ENCODE measurements at regions not wholly inside any gene's neighbourhood (a gene's known extent, or its start where the extent isn't known, plus 50 kb on each side); places are given as distances from the start of the nearest gene placed in this dataset.

DNA sequence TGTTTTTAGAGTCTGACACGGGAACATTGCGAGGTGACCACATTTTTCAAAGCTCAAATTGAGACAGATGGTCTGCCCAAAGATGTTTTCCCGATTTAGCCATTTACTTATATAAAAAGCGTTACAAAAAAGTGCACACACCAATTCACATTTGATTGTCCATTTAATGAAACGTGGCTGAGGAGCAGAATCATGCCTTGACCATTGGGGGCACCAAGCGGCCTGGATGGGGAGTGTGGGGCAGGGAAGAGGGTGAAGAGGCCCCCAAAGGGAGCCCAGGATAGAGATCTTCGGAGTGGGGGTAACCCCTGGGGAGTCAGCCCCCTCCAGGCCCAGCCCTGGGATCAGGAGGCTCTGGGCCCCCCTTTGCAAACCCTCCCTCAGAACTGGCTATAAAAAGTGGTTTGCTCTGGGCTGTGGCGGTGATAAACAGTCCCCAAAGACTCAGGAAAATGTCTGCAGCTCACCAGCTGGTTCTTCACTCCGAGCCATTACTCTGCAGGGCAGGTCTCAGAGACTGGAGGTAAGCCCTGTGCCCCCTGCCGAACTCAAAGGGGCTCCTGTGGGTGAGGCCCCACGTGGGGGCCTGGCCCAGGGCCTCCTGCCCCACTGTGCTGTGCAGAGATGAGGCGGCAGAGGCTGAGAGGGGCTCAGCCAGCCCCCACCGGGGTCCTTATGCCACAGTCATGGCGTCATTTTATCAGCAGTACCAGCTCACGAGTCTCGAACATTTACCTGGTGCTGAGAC is 105.9 kb upstream of the SEC14L1 start:
- in situ Hi-C loops (cut with MboI; ENCODE audit: low pct_ligation_motif_present in 1 of 4, low pct_unique_long_range_greater_than_20kb in 1 of 4, low sequenced_read_pairs in 3 of 4) = no loop called here
- Histone ChIP-seq H3K36me3 (no peaks in the 10 kb centered on the region), H3K9me3 (no peaks in the 10 kb centered on the region), H3K27ac (no peak overlapping the region), H3K27me3 (peaks cover 8% of the 10 kb centered on the region), H3K4me1 (no peaks in the 10 kb centered on the region), H3K4me3 (no peak overlapping the region)
- WGBS, 2 donors (ENCODE audit: low coverage in 1 of 2) = 64% methylated on average over 16 of the region's 16 CpGs; no CpG with 5 or more reads in 1 of the 2 donors
- intact Hi-C loops (cut with DNase I; ENCODE audit: low total_unique reads) = no loop called here
- TF ChIP-seq POLR2A (IDR thresholded peaks at IDR 0.05) (no peak), POLR2AphosphoS5 (IDR thresholded peaks at IDR 0.05) (no peak), EP300 (IDR thresholded peaks at IDR 0.05; ENCODE audit: low read depth) (no peak)
- TF ChIP-seq, protein P1, sequence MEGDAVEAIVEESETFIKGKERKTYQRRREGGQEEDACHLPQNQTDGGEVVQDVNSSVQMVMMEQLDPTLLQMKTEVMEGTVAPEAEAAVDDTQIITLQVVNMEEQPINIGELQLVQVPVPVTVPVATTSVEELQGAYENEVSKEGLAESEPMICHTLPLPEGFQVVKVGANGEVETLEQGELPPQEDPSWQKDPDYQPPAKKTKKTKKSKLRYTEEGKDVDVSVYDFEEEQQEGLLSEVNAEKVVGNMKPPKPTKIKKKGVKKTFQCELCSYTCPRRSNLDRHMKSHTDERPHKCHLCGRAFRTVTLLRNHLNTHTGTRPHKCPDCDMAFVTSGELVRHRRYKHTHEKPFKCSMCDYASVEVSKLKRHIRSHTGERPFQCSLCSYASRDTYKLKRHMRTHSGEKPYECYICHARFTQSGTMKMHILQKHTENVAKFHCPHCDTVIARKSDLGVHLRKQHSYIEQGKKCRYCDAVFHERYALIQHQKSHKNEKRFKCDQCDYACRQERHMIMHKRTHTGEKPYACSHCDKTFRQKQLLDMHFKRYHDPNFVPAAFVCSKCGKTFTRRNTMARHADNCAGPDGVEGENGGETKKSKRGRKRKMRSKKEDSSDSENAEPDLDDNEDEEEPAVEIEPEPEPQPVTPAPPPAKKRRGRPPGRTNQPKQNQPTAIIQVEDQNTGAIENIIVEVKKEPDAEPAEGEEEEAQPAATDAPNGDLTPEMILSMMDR (IDR thresholded peaks at IDR 0.05) = no peak
- no peak for DNase-seq

DNA sequence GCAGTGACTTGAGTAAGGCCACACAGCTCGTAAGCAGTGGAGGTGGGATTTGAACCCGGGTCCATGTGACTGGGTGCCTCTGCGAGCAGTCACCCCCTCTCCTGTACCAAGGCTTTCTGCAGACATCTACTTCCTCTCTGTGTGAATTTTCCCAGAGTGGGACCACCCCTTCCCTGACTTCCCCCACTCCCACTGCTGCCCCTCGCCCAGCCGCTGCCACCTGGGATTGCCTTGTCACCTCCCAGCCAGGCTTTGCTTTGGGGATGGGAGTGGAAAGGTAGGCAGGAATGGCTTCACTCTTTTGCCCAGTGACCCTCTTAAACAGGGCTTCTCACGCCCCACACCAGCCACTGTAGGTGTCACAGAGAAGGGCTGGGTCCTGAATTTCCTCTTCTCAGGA is 105.2 kb upstream of the SEC14L1 start:
- Histone ChIP-seq H3K4me3 (no peak overlapping the region), H3K27me3 (peaks cover 8% of the 10 kb centered on the region), H3K4me1 (no peaks in the 10 kb centered on the region), H3K27ac (no peak overlapping the region), H3K9me3 (no peaks in the 10 kb centered on the region), H3K36me3 (no peaks in the 10 kb centered on the region)
- TF ChIP-seq, protein P1 (IDR thresholded peaks at IDR 0.05) = no peak
- TF ChIP-seq POLR2AphosphoS5 (IDR thresholded peaks at IDR 0.05) (no peak), POLR2A (IDR thresholded peaks at IDR 0.05) (no peak), EP300 (IDR thresholded peaks at IDR 0.05; ENCODE audit: low read depth) (no peak)
- intact Hi-C loops (cut with DNase I; ENCODE audit: low total_unique reads) = no loop called here
- WGBS, 2 donors (ENCODE audit: low coverage in 1 of 2) = 87% methylated on average over 6 of the region's 6 CpGs; no CpG with 5 or more reads in 1 of the 2 donors
- DNase-seq = no peak
- in situ Hi-C loops (cut with MboI; ENCODE audit: low pct_ligation_motif_present in 1 of 4, low pct_unique_long_range_greater_than_20kb in 1 of 4, low sequenced_read_pairs in 3 of 4) = no loop called here

DNA sequence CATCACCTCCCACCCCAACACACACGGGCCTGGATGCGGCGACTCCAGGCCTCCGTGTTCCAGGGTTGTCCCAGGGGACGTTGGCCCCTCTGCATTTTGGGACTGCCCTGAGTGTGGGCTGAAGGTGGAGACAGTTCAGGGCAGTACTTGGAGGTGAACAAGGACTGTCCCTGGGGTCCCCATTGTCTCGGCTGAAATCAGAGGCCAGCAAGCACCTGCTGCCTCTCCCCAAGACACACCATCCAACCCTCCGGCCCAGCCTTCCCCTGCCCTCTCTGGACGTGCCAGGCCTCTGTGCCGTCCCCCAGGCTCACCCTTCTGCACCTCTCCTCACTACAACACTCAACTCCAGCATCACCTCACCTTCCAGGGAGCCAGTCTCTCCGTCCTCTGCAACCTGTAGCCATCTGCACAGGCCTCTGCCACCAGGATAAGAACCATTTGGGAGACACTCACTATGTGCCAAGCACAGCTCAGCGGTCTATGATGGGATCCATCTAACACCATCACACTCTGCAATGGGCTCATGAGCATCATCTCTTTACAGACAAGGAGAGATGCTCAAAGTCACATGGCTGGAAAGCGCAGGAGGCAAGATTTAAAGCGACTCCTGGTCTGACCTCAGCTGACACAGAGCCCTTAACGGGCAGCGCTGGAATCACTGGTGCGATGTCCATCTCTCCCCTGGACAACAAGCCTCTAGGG is 104.5 kb upstream of the SEC14L1 start:
- H3K36me3 ChIP-seq = no peaks in the 10 kb centered on the region
- DNase-seq = no peak
- no peaks in the 10 kb centered on the region for H3K9me3 ChIP-seq
- no peak for TF ChIP-seq POLR2AphosphoS5 (IDR thresholded peaks at IDR 0.05)
- TF ChIP-seq POLR2A (IDR thresholded peaks at IDR 0.05) = no peak
- TF ChIP-seq, protein P1 (IDR thresholded peaks at IDR 0.05) = no peak
- no peak for TF ChIP-seq EP300 (IDR thresholded peaks at IDR 0.05; ENCODE audit: low read depth)
- H3K4me3 ChIP-seq = no peak overlapping the region
- peaks cover 8% of the 10 kb centered on the region for H3K27me3 ChIP-seq
- H3K27ac ChIP-seq = no peak overlapping the region
- 82% methylated on average over 16 of the region's 16 CpGs; no CpG with 5 or more reads in 1 of the 2 donors for WGBS, 2 donors (ENCODE audit: low coverage in 1 of 2)
- intact Hi-C loops (cut with DNase I; ENCODE audit: low total_unique reads) (no loop called here), in situ Hi-C loops (cut with MboI; ENCODE audit: low pct_ligation_motif_present in 1 of 4, low pct_unique_long_range_greater_than_20kb in 1 of 4, low sequenced_read_pairs in 3 of 4) (no loop called here)
- H3K4me1 ChIP-seq = no peaks in the 10 kb centered on the region

DNA sequence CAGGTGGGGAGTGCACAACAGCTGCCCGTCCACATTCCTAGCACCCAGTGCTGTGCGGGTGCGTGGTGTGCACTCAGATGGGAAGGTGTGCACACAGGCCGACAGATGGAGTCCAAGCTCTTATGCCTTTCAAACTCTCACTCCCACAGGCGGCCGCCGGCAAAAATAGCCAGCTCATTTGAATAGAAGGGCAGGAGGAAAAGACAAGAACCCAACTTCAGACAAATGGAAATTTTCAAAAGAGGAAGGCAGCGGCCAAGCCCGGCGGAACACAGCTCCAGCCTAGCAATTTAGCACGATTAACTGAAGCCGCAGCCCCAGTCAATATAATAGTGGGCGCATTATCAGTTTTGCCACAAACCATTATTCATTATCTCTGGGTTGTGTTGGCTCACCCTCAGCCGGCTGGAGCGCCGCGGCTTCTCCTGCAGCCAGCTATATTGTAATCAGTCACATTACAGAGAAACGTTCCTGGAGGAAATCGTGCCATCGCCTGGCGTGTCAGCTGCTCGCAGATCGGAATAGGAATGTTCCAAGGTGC is 103.9 kb upstream of the SEC14L1 start:
- Histone ChIP-seq H3K4me1 (no peaks in the 10 kb centered on the region), H3K9me3 (no peaks in the 10 kb centered on the region), H3K4me3 (no peak overlapping the region), H3K27me3 (peaks cover 8% of the 10 kb centered on the region), H3K36me3 (no peaks in the 10 kb centered on the region), H3K27ac (no peak overlapping the region)
- DNase-seq = peak; percentile 50
- WGBS, 2 donors (ENCODE audit: low coverage in 1 of 2) = 39 to 61% methylated on average over 5 to 23 of the region's 23 CpGs
- in situ Hi-C loops (cut with MboI; ENCODE audit: low pct_ligation_motif_present in 1 of 4, low pct_unique_long_range_greater_than_20kb in 1 of 4, low sequenced_read_pairs in 3 of 4) = no loop called here
- intact Hi-C loops (cut with DNase I; ENCODE audit: low total_unique reads) = no loop called here
- TF ChIP-seq EP300 (IDR thresholded peaks at IDR 0.05; ENCODE audit: low read depth) (no peak), POLR2A (IDR thresholded peaks at IDR 0.05) (no peak), POLR2AphosphoS5 (IDR thresholded peaks at IDR 0.05) (no peak)
- TF ChIP-seq, protein P1 (IDR thresholded peaks at IDR 0.05) = no peak
